ENCODE measurements at regions not wholly inside any gene's neighbourhood (a gene's known extent, or its start where the extent isn't known, plus 50 kb on each side); places are given as distances from the start of the nearest gene placed in this dataset.

DNA sequence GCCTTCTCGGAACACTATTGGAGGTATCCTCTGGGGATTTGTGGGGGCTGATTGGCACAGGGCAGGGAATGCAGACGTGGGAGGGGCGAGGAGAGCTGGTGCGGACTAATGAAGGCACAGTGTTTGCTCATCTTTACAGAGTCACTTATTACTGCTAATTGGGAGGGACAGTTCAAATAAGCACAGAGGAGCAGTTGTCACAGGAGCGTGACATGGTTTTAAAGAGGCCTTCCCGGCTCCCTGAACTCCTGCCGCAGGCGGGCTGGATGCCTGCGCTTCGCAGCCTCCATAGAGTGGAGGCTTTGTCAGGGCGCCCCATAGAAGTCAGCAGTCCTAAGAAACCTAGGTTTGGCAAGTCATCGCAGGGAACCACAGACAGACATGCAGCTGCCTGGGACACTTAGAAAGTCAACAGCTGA lies 149.6 kb downstream of the LINC00237 start:
- WGBS (ENCODE audit: insufficient coverage, low coverage, missing lambda C conversion rate): 10% methylated on average over 11 of the region's 12 CpGs
- Histone ChIP-seq H3K9me3 (replicated peaks; ENCODE audit: control insufficient read depth, insufficient read depth, low read depth, low read length) (no peaks in the 10 kb centered on the region), H3K36me3 (ENCODE audit: control insufficient read depth, insufficient read depth, low read length) (no peaks in the 10 kb centered on the region), H3K27ac (ENCODE audit: extremely low read depth, low read depth, low read length) (no peak overlapping the region), H3K9ac (ENCODE audit: insufficient read depth in 1 of 2, low read depth in 2 of 2, low read length in 2 of 2) (no peak overlapping the region), H3K9me1 (ENCODE audit: control insufficient read depth, insufficient read depth, low read length) (no peaks in the 10 kb centered on the region), H2AFZ (ENCODE audit: low read depth, low read length) (no peak overlapping the region), H3K4me3 (no peak overlapping the region), H3K27me3 (ENCODE audit: control insufficient read depth in 2 of 2, insufficient read depth in 2 of 2, low read length in 2 of 2) (peaks cover 0 to 9% of the 10 kb centered on the region in 2 experiments; a peak in 3 of 5 replicates), H4K20me1 (replicated peaks; ENCODE audit: control insufficient read depth, insufficient read depth, low read length) (no peaks in the 10 kb centered on the region), H3K4me2 (ENCODE audit: insufficient read depth, low read length) (no peak overlapping the region), H3K4me1 (replicated peaks in 1 of 2; ENCODE audit: control insufficient read depth in 2 of 2, insufficient read depth in 2 of 2, low read length in 2 of 2) (peaks cover 0 to 3% of the 10 kb centered on the region in 2 experiments; a peak in 3 of 5 replicates), H3K79me2 (ENCODE audit: control insufficient read depth, insufficient read depth, low read length) (no peaks in the 10 kb centered on the region)
- in situ Hi-C loops (cut with MboI) (no loop called here), intact Hi-C loops (cut with micrococcal nuclease) (no loop called here)
- ChIA-PET POLR2A (interaction anchor here (0.7 kb wide), 1 partner anchor 33 kb away, joined by 3 read pairs; no protein-coding TSS in a partner anchor), CTCF (ENCODE audit: low intra/inter-chr PET ratio) (no interaction called here)
- ATAC-seq: no peak
- no peak for DNase-seq (ENCODE audit: extremely low read depth in 1 of 4, low spot score in 3 of 4)
- FAIRE-seq: no peak
- BruUV-seq (replicated peaks): no TSS peak
- TF ChIP-seq ZNF764 (CRISPR knock-in tag; IDR thresholded peaks at IDR 0.05; ENCODE audit: low read depth) (no peak), LARP7 (IDR thresholded peaks at IDR 0.05) (no peak), HDAC8 (tag; IDR thresholded peaks at IDR 0.05) (no peak), MCM7 (IDR thresholded peaks at IDR 0.05) (no peak), GABPB2 (CRISPR knock-in tag; conservative IDR thresholded peaks at IDR 0.05) (no peak), ZNF143 (CRISPR knock-in tag; IDR thresholded peaks at IDR 0.05) (no peak), TEAD4 (IDR thresholded peaks at IDR 0.05; ENCODE audit: low read length) (no peak), TEAD4 (CRISPR knock-in tag; IDR thresholded peaks at IDR 0.05; ENCODE audit: borderline replicate concordance) (no peak), CREM (IDR thresholded peaks at IDR 0.05; ENCODE audit: low read depth) (no peak), SMARCB1 (IDR thresholded peaks at IDR 0.05; ENCODE audit: insufficient read length, low read depth) (no peak), RBM14 (IDR thresholded peaks at IDR 0.05; ENCODE audit: borderline replicate concordance, insufficient read depth, low read depth, low read length) (no peak), NELFE (IDR thresholded peaks at IDR 0.05; ENCODE audit: insufficient read depth, insufficient read length) (no peak), ZNF699 (CRISPR knock-in tag; IDR thresholded peaks at IDR 0.05; ENCODE audit: insufficient replicate concordance) (no peak), PRPF4 (IDR thresholded peaks at IDR 0.05; ENCODE audit: insufficient read depth, low read depth, low read length, poor library complexity, severe bottlenecking) (no peak), KAT7 (CRISPR knock-in tag; IDR thresholded peaks at IDR 0.05; ENCODE audit: borderline replicate concordance) (no peak), COPS2 (conservative IDR thresholded peaks at IDR 0.05) (no peak), HIVEP1 (CRISPR knock-in tag; IDR thresholded peaks at IDR 0.05) (no peak), NR4A1 (CRISPR knock-in tag; IDR thresholded peaks at IDR 0.05) (no peak), NR4A1 (tag; IDR thresholded peaks at IDR 0.05) (no peak), ZNF583 (CRISPR knock-in tag; IDR thresholded peaks at IDR 0.05) (no peak)
- TF ChIP-seq, protein P1, sequence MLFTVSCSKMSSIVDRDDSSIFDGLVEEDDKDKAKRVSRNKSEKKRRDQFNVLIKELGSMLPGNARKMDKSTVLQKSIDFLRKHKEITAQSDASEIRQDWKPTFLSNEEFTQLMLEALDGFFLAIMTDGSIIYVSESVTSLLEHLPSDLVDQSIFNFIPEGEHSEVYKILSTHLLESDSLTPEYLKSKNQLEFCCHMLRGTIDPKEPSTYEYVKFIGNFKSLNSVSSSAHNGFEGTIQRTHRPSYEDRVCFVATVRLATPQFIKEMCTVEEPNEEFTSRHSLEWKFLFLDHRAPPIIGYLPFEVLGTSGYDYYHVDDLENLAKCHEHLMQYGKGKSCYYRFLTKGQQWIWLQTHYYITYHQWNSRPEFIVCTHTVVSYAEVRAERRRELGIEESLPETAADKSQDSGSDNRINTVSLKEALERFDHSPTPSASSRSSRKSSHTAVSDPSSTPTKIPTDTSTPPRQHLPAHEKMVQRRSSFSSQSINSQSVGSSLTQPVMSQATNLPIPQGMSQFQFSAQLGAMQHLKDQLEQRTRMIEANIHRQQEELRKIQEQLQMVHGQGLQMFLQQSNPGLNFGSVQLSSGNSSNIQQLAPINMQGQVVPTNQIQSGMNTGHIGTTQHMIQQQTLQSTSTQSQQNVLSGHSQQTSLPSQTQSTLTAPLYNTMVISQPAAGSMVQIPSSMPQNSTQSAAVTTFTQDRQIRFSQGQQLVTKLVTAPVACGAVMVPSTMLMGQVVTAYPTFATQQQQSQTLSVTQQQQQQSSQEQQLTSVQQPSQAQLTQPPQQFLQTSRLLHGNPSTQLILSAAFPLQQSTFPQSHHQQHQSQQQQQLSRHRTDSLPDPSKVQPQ (CRISPR knock-in tag; IDR thresholded peaks at IDR 0.05; ENCODE audit: borderline replicate concordance): no peak

Measured in K562 (cell line).